ENCODE measurements at regions not wholly inside any gene's neighbourhood (a gene's known extent, or its start where the extent isn't known, plus 50 kb on each side); places are given as distances from the start of the nearest gene placed in this dataset.

GRCh38 chr7:46993396-46993795, 588.5 kb downstream of the TNS3 start:
- no peak for TF ChIP-seq MAX (IDR thresholded peaks at IDR 0.05)
- no peak for TF ChIP-seq CTCF (IDR thresholded peaks at IDR 0.05; ENCODE audit: low read depth, low read length, missing input control)
- no peak for TF ChIP-seq EGR1 (IDR thresholded peaks at IDR 0.05; ENCODE audit: low read depth in 2 of 2)
- no peak for TF ChIP-seq TAF1 (conservative IDR thresholded peaks at IDR 0.05)
- TF ChIP-seq REST (IDR thresholded peaks at IDR 0.05) = no peak
- no peak for TF ChIP-seq FOXA1 (IDR thresholded peaks at IDR 0.05)
- no peak for TF ChIP-seq RAD21 (IDR thresholded peaks at IDR 0.05)
- TF ChIP-seq FOXA2 (IDR thresholded peaks at IDR 0.05) = no peak
- no peak for TF ChIP-seq ATF3 (IDR thresholded peaks at IDR 0.05)
- TF ChIP-seq JUND (IDR thresholded peaks at IDR 0.05) = no peak
- TF ChIP-seq NR2F2 (IDR thresholded peaks at IDR 0.05) = no peak

Measured in liver (tissue), 3 donors.